Fibroblast of lung (primary cell): ENCODE measurements at regions not wholly inside any gene's neighbourhood (a gene's known extent, or its start where the extent isn't known, plus 50 kb on each side); places are given as distances from the start of the nearest gene placed in this dataset.
A peak's percentile ranks its signal among the peaks of the same experiment; 100 is the strongest.

Source experiments
- EZH2 ChIP-seq: IDR thresholded peaks from 2 replicates; pipeline ENCODE4 v1.5.1; 2012; ENCODE audit warnings: low read length, control low read depth, mild to moderate bottlenecking; ENCODE audit errors: missing control alignments
- TF ChIP-seq, protein P1 (sequence below), 2 donors: IDR thresholded peaks in 1 of 2; conservative IDR thresholded peaks in 1 of 2; 1 replicate in 1 of 2; 2 replicates in 1 of 2; pipeline ENCODE4 v1.5.1; 2011 to 2012; ENCODE audit warnings: low read length in 2 of 2, control low read depth in 1 of 2, inconsistent platforms in 1 of 2, low read depth in 1 of 2, mild to moderate bottlenecking in 1 of 2

GRCh38 chrX:39445336-39445735 lies 644.1 kb downstream of the MID1IP1 start:
- TF ChIP-seq, protein P1, sequence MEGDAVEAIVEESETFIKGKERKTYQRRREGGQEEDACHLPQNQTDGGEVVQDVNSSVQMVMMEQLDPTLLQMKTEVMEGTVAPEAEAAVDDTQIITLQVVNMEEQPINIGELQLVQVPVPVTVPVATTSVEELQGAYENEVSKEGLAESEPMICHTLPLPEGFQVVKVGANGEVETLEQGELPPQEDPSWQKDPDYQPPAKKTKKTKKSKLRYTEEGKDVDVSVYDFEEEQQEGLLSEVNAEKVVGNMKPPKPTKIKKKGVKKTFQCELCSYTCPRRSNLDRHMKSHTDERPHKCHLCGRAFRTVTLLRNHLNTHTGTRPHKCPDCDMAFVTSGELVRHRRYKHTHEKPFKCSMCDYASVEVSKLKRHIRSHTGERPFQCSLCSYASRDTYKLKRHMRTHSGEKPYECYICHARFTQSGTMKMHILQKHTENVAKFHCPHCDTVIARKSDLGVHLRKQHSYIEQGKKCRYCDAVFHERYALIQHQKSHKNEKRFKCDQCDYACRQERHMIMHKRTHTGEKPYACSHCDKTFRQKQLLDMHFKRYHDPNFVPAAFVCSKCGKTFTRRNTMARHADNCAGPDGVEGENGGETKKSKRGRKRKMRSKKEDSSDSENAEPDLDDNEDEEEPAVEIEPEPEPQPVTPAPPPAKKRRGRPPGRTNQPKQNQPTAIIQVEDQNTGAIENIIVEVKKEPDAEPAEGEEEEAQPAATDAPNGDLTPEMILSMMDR (conservative IDR thresholded peaks at IDR 0.05 in 1 of 2, IDR thresholded peaks at IDR 0.05 in 1 of 2; ENCODE audit: low read depth in 1 of 2, low read length in 2 of 2), result peak in 1 of 2 donors; percentile 28
- TF ChIP-seq EZH2, result no peak
